ENCODE measurements at regions not wholly inside any gene's neighbourhood (a gene's known extent, or its start where the extent isn't known, plus 50 kb on each side); places are given as distances from the start of the nearest gene placed in this dataset.

DNA sequence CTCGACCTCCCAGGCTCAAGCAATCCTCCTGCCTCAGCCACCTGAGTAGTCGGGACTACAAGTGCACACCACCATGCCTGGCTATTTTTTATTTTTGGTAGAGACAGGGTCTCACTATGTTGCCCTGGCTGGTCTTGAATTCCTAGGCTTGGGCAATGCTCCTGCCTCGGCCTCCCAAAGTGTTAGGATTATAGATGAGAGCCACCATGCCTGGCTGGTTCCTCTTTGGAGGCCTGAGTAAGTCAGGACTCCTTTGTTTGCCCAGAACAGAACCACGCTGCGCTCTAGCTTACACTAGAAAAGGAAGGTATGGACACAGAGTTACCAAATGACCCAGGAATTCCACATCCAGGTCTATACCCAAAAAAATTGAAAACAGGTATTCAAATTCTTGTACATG is 135.9 kb upstream of the SLC1A4 start:
- Histone ChIP-seq H2BK12ac (ENCODE audit: low read depth, low read length) (no peak overlapping the region), H3K4me2 (ENCODE audit: insufficient read depth in 1 of 2, low read depth in 2 of 2, low read length in 2 of 2) (no peak overlapping the region), H2BK20ac (ENCODE audit: low read length) (no peak overlapping the region), H3K4me3 (ENCODE audit: extremely low read depth in 1 of 4, insufficient read depth in 2 of 4, low read depth in 3 of 4, low read length in 4 of 4) (no peak overlapping the region), H3K23me2 (ENCODE audit: low read depth, low read length) (no peaks in the 10 kb centered on the region), H2BK5ac (ENCODE audit: low read depth, low read length) (no peak overlapping the region), H3K27me3 (replicated peaks in 1 of 4; ENCODE audit: control insufficient read depth in 3 of 4, extremely low read depth in 1 of 4, insufficient read depth in 3 of 4, low read length in 3 of 4) (peaks cover 0 to 13% (median 6%) of the 10 kb centered on the region in 4 experiments; a peak in 4 of 7 replicates), H2BK120ac (replicated peaks; ENCODE audit: low read depth, low read length) (no peak overlapping the region), H3K4me1 (replicated peaks in 1 of 4; ENCODE audit: control insufficient read depth in 3 of 4, insufficient read depth in 4 of 4, low read length in 3 of 4) (peaks cover under 1 to 9% (median 6%) of the 10 kb centered on the region in 4 experiments), H4K8ac (ENCODE audit: extremely low read depth, insufficient read depth, low read length) (no peak overlapping the region), H3K36me3 (ENCODE audit: control insufficient read depth in 2 of 4, insufficient read depth in 4 of 4, low read length in 3 of 4) (no peaks in the 10 kb centered on the region), H4K20me1 (replicated peaks in 1 of 2; ENCODE audit: control insufficient read depth in 1 of 2, insufficient read depth in 2 of 2, low read length in 2 of 2) (no peaks in the 10 kb centered on the region), H4K91ac (replicated peaks; ENCODE audit: insufficient read length, low read length) (no peak overlapping the region), H2BK15ac (ENCODE audit: low read length) (no peak overlapping the region), H3K27ac (ENCODE audit: low read depth, low read length) (no peak overlapping the region), H3K79me2 (ENCODE audit: control insufficient read depth in 1 of 2, insufficient read depth in 2 of 2, low read length in 2 of 2) (no peaks in the 10 kb centered on the region), H3K14ac (ENCODE audit: insufficient read length) (no peak overlapping the region), H3K4ac (replicated peaks; ENCODE audit: insufficient read length, low read depth, low read length) (no peak overlapping the region), H3K79me1 (ENCODE audit: low read depth, low read length) (no peaks in the 10 kb centered on the region), H3K9ac (replicated peaks in 1 of 4; ENCODE audit: extremely low read depth in 1 of 4, low read depth in 3 of 4, low read length in 3 of 4) (no peak overlapping the region), H3K18ac (ENCODE audit: extremely low read depth, low read length) (no peak overlapping the region), H4K5ac (ENCODE audit: insufficient read length, low read depth, low read length) (no peak overlapping the region), H2AFZ (ENCODE audit: low read length) (no peak overlapping the region), H3K23ac (ENCODE audit: insufficient read length) (no peak overlapping the region), H3K56ac (replicated peaks; ENCODE audit: insufficient read length, low read depth, low read length) (no peak overlapping the region), H2AK5ac (ENCODE audit: low read depth, low read length) (no peak overlapping the region), H3K9me3 (ENCODE audit: insufficient read depth in 2 of 2, low read depth in 1 of 2, low read length in 1 of 2) (no peaks in the 10 kb centered on the region)
- POLR2A ChIA-PET (ENCODE audit: partially characterized antibody), result no interaction called here
- 87% methylated on average over 5 of the region's 5 CpGs; no CpG with 5 or more reads in 1 of the 2 experiments for WGBS, 2 experiments (ENCODE audit: extremely low coverage in 1 of 2, insufficient coverage in 1 of 2, insufficient read length in 1 of 2, insufficient replicate concordance in 2 of 2, low coverage in 1 of 2, low lambda C conversion rate in 2 of 2, missing lambda C conversion rate in 1 of 2)
- TF ChIP-seq CBX5 (IDR thresholded peaks at IDR 0.05; ENCODE audit: low read depth, low read length) (no peak), SUZ12 (IDR thresholded peaks at IDR 0.05; ENCODE audit: low read length) (no peak), FOSL1 (IDR thresholded peaks at IDR 0.05; ENCODE audit: insufficient read depth, low read depth, low read length) (no peak), BRCA1 (IDR thresholded peaks at IDR 0.05; ENCODE audit: low read depth, low read length) (no peak), PHF8 (conservative IDR thresholded peaks at IDR 0.05; ENCODE audit: low read depth, low read length) (no peak), MAX (IDR thresholded peaks at IDR 0.05) (no peak), ZNF274 (IDR thresholded peaks at IDR 0.05; ENCODE audit: borderline replicate concordance, extremely low read depth, low read length) (no peak)
- no peak for FAIRE-seq
- no peak for DNase-seq (ENCODE audit: low read depth in 1 of 2, low spot score in 2 of 2)
- CTCF ChIA-PET (ENCODE audit: partially characterized antibody), result no interaction called here

Measured in H1 (cell line).